Cardiac septum (tissue), 1 donor: ENCODE measurements at regions not wholly inside any gene's neighbourhood (a gene's known extent, or its start where the extent isn't known, plus 50 kb on each side); places are given as distances from the start of the nearest gene placed in this dataset.
"Not testable (repeated sequence)": the region's sequence is repeated elsewhere in the genome, so short reads cannot be mapped to it uniquely, and the experiment has no call there.

Experiments
- DNase-seq: peaks from one replicate; pipeline ENCODE4 v3.0.0-alpha.2; 2020; ENCODE audit warnings: low spot score
- intact Hi-C: fragments of 100-400 bp; cut with DNase I; formaldehyde crosslinking; loops from one replicate; pipeline ENCODE4 v1.14.0; 2022
- donor health status: DM: no; HTN: no; CAD: no.

- DNase-seq: no peak
- intact Hi-C loops: no loop called here
Observed at GRCh38 chr5:87588316-87588715, 175.6 kb upstream of the CCNH start.

- DNase-seq, intact Hi-C loops: not testable (repeated sequence)
Observed at GRCh38 chr5:87583704-87584103, 171.0 kb upstream of the CCNH start.

GRCh38 chr5:87582149-87582548, 169.4 kb upstream of the CCNH start:
- no peak for DNase-seq
- intact Hi-C loops: no loop called here

- intact Hi-C loops: no loop called here
- no peak for DNase-seq
Observed at GRCh38 chr5:87581661-87582060, 168.9 kb upstream of the CCNH start.

DNA sequence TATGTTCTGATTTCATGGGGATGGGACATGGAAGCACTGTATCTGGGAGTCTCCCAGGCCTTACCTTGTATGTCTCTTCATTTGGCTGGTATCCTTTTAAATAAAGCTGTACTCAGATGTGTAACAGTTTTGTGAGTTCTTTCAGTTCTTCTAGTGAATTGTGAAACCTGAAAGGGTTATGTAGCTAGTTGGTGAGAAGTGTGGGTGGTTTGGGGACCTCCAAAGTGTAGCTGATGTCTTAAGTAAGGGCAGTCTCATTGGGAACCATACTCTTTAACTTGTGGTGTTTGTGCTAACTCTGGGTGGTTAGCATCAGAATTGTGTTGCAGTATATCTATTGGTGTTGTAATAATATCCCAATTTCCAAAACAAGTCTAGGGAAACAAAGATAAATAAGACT, 166.9 kb upstream of the CCNH start:
- DNase-seq: no peak
- intact Hi-C loops: no loop called here

DNA sequence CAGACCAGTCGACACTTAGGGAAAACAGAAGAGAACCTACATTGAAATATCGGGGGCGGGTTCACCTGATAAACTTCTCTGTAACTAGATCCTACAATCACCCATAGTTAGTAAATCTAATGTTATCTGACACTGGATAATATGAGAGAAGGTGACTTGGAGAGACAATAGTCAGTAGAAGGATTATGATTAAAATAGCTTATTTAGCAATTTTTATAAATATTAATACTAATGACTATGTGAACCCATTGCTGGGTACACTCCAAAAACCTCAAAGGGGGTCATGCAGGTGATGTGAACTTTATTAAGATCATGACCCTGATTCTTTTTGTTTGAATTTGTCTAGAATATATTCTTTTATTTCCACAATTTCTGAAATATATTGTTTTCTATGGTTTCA, 164.1 kb upstream of the CCNH start:
- intact Hi-C loops: no loop called here
- no peak for DNase-seq

DNA sequence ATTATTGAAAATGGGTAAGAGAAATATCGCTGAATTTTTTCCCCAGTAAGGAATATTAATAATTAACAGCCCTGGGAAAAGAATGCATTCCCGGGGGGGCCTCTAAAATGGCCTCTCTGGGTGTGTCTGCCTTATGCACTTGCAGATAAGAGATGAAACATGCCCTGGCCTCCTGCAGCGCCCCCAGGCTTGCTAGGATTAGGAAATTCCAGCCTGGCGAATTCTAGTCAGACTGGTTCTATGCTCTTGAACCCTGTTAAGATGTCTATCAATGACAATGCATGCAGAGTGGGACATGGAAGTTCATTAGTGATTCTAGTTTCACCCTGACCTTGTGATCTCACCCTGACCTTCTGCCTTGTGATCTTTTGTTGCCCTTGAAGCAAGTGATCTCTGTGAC, 163.6 kb upstream of the CCNH start:
- intact Hi-C loops: not testable (repeated sequence)

GRCh38 chr5:87574106-87574505, 161.4 kb upstream of the CCNH start:
- intact Hi-C loops: no loop called here
- DNase-seq: no peak

More for the DNA sequence above, 163.6 kb upstream of the CCNH start:
- not testable (repeated sequence) for DNase-seq

GRCh38 chr5:87572611-87573010, 159.9 kb upstream of the CCNH start:
- intact Hi-C loops: no loop called here
- DNase-seq: no peak

- intact Hi-C loops: no loop called here
- no peak for DNase-seq
Observed at GRCh38 chr5:87572090-87572489, 159.4 kb upstream of the CCNH start.

GRCh38 chr5:87570366-87570765, 157.6 kb upstream of the CCNH start:
- no peak for DNase-seq
- intact Hi-C loops: no loop called here

- intact Hi-C loops: no loop called here
- DNase-seq: no peak
Observed at GRCh38 chr5:87562068-87562467, 149.3 kb upstream of the CCNH start.

GRCh38 chr5:87560528-87560927, 147.8 kb upstream of the CCNH start:
- no peak for DNase-seq
- intact Hi-C loops: no loop called here

DNA sequence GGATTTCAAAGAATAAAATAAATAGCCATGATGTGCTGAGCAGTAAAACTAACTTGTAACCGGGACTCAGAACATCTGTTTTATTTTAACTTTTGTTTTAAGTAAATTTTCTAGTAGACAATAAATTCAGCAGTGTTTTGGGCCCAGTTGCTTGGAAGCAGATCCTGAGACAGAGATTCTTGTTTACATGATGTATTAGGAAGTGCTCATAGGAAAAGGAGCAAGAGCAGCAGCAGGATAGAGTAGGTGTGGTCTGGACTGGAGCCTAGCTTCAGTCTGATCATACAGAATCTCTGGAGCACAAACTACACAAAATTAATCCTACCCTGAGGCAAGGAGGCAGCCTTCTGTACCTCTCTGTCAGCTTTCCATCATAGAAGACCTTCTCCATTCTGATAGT, 139.2 kb upstream of the CCNH start:
- intact Hi-C loops: no loop called here
- no peak for DNase-seq

DNA sequence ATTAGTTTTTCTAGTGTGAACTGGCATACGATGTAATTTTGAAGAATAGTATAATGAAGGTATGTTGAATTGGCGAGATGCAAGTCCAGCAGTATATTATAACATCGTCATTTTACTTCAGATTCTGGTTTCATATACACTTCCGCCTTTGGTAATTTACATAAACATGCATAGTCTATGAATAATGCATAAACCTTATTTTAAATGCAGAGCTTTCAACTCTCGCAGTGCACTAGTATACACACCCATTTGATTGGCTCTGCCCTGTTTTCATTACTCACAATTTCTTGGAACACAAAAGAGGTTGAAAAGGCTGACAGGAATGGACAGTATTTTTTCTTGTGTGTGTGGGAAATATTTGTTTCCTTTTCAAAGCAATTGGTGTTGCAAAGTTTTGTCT, 128.9 kb upstream of the CCNH start:
- intact Hi-C loops: no loop called here
- no peak for DNase-seq

DNA sequence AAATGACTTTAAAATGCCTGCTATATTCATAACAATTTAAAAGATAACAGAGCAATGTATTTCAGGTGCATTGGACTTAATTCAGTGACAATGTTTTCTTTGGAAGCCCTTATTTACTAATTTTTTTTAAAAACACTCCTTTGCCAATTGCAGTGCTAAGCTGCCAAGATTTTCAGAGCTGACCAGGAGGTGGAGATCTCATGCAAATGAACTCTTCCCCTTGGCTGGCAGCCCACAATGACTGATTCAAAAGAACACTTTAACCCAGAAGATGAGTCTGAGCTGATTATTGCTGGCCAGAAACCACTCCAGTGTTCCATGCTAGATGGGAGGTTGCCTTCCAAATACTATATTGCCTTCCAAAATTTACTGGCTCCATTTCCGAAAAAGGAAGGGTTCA, 128.3 kb upstream of the CCNH start:
- no peak for DNase-seq
- intact Hi-C loops: no loop called here

DNA sequence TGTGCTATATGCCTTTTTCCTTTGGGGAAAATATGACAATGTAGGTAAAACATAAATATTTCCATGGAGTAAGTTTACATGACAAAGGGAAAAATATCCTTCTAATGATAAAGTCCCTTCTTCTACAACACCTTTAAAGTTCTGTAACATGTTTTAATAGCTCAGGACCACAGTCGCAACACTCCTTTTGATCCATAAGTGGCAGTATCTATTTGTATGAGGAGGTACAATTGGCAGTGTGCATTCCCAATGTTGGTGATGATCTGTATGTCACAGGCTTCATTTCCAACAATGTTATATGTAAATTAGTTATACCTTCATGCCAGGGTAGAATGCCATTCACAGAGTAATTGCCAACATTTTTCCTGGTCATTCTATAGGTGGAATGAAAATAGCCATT, 127.1 kb upstream of the CCNH start:
- intact Hi-C loops: no loop called here

DNA sequence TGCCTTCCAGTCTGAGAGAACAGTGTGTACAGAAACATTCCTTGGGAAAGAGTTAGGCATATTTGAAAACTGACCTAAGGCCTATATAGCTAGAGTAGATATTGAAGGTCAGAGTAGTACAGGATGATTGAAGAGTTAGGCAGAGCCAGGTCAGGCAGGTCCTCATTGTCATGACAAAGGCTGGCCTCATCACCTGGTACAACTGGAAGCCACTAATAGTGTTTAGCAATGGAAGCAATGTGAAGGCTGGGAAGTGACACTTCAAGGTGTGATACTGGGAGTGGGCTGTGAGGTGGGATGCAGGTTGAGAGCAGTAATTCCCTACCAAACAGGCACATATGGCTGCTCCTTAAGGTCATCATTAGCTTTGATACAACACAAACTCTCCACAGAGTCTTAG, 123.6 kb upstream of the CCNH start:
- intact Hi-C loops: no loop called here

More for the DNA sequence above, 127.1 kb upstream of the CCNH start:
- DNase-seq: no peak

DNA sequence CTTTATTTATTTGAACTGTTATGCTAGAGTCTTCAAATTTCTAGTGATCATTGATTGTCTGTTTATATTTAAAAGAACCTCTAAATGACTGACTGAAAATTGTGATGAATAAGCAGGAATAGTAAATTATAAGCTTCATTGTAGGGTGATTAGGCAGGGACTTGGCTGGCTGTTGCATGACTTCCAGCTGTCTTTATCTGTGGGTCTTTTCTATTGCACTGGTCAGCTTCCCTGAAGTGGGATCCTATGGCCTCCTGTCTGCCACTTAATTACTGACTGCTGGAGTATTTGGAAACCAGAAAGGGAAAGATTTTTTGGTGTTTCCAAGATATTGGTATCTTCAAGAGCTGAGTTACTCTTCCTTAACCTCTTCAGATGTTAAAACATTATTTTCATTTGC, 123.0 kb upstream of the CCNH start:
- intact Hi-C loops: no loop called here
- no peak for DNase-seq

More for the DNA sequence above, 123.6 kb upstream of the CCNH start:
- DNase-seq: no peak

- intact Hi-C loops: no loop called here
- DNase-seq: no peak
Observed at GRCh38 chr5:87529486-87530076, 116.9 kb upstream of the CCNH start.

DNA sequence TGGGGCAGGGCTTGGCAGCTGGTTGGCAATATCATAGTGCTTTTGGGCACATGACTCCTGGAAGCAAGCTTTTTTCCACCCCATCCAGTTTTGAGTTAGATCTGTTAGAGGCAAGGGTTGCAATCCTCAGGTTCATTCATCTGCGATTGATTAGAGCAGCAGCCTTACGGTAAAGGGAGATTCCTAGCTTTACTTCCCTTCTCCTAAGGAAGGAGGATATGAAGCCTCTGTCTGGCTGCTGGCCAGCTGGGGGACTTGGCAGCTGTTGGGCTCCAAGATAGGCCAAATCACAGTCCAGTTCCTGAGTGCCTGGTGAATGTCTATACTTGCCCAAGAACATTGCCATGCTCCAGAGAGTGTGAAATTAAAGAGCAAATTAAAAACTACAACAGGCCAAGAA, 113.4 kb upstream of the CCNH start:
- no peak for DNase-seq
- intact Hi-C loops: no loop called here

GRCh38 chr5:87524217-87524616, 111.5 kb upstream of the CCNH start:
- intact Hi-C loops: no loop called here
- no peak for DNase-seq
